ENCODE measurements at regions not wholly inside any gene's neighbourhood (a gene's known extent, or its start where the extent isn't known, plus 50 kb on each side); places are given as distances from the start of the nearest gene placed in this dataset.

GRCh38 chr6:20332441-20333006 lies 69.2 kb upstream of the E2F3 start:
- Mint-ChIP-seq H3K4me1 (peaks cover 9% of the 10 kb centered on the region), H3K9me3 (no peaks in the 10 kb centered on the region), H3K27me3 (ENCODE audit: insufficient read depth, low read depth, poor library complexity) (peaks cover 2% of the 10 kb centered on the region), H3K4me3 (no peak overlapping the region), H3K36me3 (ENCODE audit: low read depth) (no peaks in the 10 kb centered on the region), H3K27ac (no peak overlapping the region)
- Histone ChIP-seq H3K4me3 (no peak overlapping the region), H3K9me2 (ENCODE audit: insufficient read depth) (no peaks in the 10 kb centered on the region), H3K79me2 (replicated peaks; ENCODE audit: insufficient read depth) (no peaks in the 10 kb centered on the region), H3F3A (replicated peaks; ENCODE audit: low read depth) (no peaks in the 10 kb centered on the region), H3K4me2 (no peak overlapping the region), H3K36me3 (ENCODE audit: insufficient read depth) (no peaks in the 10 kb centered on the region), H3K27ac (ENCODE audit: low read depth) (no peak overlapping the region), H4K20me1 (replicated peaks; ENCODE audit: insufficient read depth) (no peaks in the 10 kb centered on the region), H3K4me1 (ENCODE audit: insufficient read depth) (peaks cover 6% of the 10 kb centered on the region; the same call in 1 of the 2 replicates), H2AFZ (no peak overlapping the region), H3K27me3 (ENCODE audit: insufficient read depth) (no peaks in the 10 kb centered on the region)
- no peak for TF ChIP-seq NANOG (IDR thresholded peaks at IDR 0.05; ENCODE audit: borderline replicate concordance)
- TF ChIP-seq REST (IDR thresholded peaks at IDR 0.05; ENCODE audit: unreplicated experiment), result no peak
- no peak for TF ChIP-seq CTCF (conservative IDR thresholded peaks at IDR 0.05; ENCODE audit: low read depth in 2 of 2)
- no peak for TF ChIP-seq JUNB (IDR thresholded peaks at IDR 0.05; ENCODE audit: unreplicated experiment)
- no peak for TF ChIP-seq ETS1 (IDR thresholded peaks at IDR 0.05)
- no peak for TF ChIP-seq STAT1 (IDR thresholded peaks at IDR 0.05; ENCODE audit: unreplicated experiment)
- no peak for TF ChIP-seq EZH2phosphoT487 (IDR thresholded peaks at IDR 0.05; ENCODE audit: unreplicated experiment)
- no peak for TF ChIP-seq POLR2AphosphoS5 (IDR thresholded peaks at IDR 0.05; ENCODE audit: low read depth)
- no peak for TF ChIP-seq ZNF331 (CRISPR knock-in tag; IDR thresholded peaks at IDR 0.05; ENCODE audit: low read depth)
- TF ChIP-seq EZH2 (IDR thresholded peaks at IDR 0.05; ENCODE audit: low read depth, unreplicated experiment), result no peak
- TF ChIP-seq ZNF462 (CRISPR knock-in tag; IDR thresholded peaks at IDR 0.05), result no peak
- no peak for TF ChIP-seq CREB1 (CRISPR knock-in tag; IDR thresholded peaks at IDR 0.05; ENCODE audit: low read depth)
- TF ChIP-seq ZNF114 (CRISPR knock-in tag; IDR thresholded peaks at IDR 0.05), result no peak
- no peak for ATAC-seq
- DNase-seq (ENCODE audit: low spot score), result no peak
